ENCODE measurements at regions not wholly inside any gene's neighbourhood (a gene's known extent, or its start where the extent isn't known, plus 50 kb on each side); places are given as distances from the start of the nearest gene placed in this dataset.

DNA sequence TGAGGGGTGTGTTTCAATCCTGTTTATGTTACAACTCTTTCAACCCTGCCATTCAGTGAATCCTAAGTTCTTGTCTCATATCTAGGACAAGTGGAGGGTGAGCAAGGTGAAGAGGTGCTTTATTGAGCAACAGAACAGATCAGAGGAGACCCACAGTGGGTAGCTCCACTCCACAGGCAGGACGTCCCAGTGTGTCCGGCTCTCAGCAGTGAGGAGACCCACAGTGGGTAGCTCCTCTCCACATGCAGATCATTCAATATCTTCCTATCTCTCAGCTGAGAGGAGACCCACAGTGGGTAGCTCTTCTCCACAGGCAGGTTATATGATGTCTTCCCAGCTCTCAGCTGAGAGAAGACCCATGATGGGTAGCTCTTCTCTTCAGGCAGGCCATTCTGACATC is 556.7 kb downstream of the SI start:
- H3K27me3 ChIP-seq (replicated peaks; ENCODE audit: insufficient read depth, low read depth, low read length, poor library complexity): no peaks in the 10 kb centered on the region
- TF ChIP-seq, protein P1, sequence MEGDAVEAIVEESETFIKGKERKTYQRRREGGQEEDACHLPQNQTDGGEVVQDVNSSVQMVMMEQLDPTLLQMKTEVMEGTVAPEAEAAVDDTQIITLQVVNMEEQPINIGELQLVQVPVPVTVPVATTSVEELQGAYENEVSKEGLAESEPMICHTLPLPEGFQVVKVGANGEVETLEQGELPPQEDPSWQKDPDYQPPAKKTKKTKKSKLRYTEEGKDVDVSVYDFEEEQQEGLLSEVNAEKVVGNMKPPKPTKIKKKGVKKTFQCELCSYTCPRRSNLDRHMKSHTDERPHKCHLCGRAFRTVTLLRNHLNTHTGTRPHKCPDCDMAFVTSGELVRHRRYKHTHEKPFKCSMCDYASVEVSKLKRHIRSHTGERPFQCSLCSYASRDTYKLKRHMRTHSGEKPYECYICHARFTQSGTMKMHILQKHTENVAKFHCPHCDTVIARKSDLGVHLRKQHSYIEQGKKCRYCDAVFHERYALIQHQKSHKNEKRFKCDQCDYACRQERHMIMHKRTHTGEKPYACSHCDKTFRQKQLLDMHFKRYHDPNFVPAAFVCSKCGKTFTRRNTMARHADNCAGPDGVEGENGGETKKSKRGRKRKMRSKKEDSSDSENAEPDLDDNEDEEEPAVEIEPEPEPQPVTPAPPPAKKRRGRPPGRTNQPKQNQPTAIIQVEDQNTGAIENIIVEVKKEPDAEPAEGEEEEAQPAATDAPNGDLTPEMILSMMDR (conservative IDR thresholded peaks at IDR 0.05; ENCODE audit: low read depth, low read length): no peak
- TF ChIP-seq EZH2 (IDR thresholded peaks at IDR 0.05; ENCODE audit: borderline replicate concordance, low read depth, low read length, poor library complexity, severe bottlenecking): no peak
- H3K4me1 ChIP-seq (ENCODE audit: insufficient read depth, low read length, poor library complexity, severe bottlenecking): no peaks in the 10 kb centered on the region
- no TSS peak for BruUV-seq (replicated peaks)
- DNase-seq (ENCODE audit: low spot score): no peak
- no peaks in the 10 kb centered on the region for H3K36me3 ChIP-seq (ENCODE audit: insufficient read depth, low read length, poor library complexity, severe bottlenecking)
- H3K27ac ChIP-seq (ENCODE audit: low read depth, low read length, poor library complexity, severe bottlenecking): no peak overlapping the region
- H3K9me3 ChIP-seq (ENCODE audit: low read depth, low read length, poor library complexity, severe bottlenecking): no peaks in the 10 kb centered on the region
- intact Hi-C loops (cut with micrococcal nuclease; ENCODE audit: unreplicated experiment): no loop called here
- POLR2A ChIA-PET (ENCODE audit: low non-redundant PET): no interaction called here
- CTCF ChIA-PET: no interaction called here
- H3K4me3 ChIP-seq (ENCODE audit: low read depth, low read length, poor library complexity, severe bottlenecking): no peak overlapping the region

- intact Hi-C loops (cut with micrococcal nuclease; ENCODE audit: unreplicated experiment): no loop called here
These were observed 557.2 kb downstream of the SI start for GRCh38 chr3:164521139-164521538.

GRCh38 chr3:164515256-164515655 is 563.0 kb downstream of the SI start:
- Histone ChIP-seq H3K4me3 (ENCODE audit: low read depth, low read length, poor library complexity, severe bottlenecking) (no peak overlapping the region), H3K27ac (ENCODE audit: low read depth, low read length, poor library complexity, severe bottlenecking) (no peak overlapping the region), H3K9me3 (ENCODE audit: low read depth, low read length, poor library complexity, severe bottlenecking) (no peaks in the 10 kb centered on the region), H3K36me3 (ENCODE audit: insufficient read depth, low read length, poor library complexity, severe bottlenecking) (no peaks in the 10 kb centered on the region), H3K4me1 (ENCODE audit: insufficient read depth, low read length, poor library complexity, severe bottlenecking) (no peaks in the 10 kb centered on the region), H3K27me3 (replicated peaks; ENCODE audit: insufficient read depth, low read depth, low read length, poor library complexity) (no peaks in the 10 kb centered on the region)
- ChIA-PET CTCF (no interaction called here), POLR2A (ENCODE audit: low non-redundant PET) (no interaction called here)
- no peak for DNase-seq (ENCODE audit: low spot score)
- intact Hi-C loops (cut with micrococcal nuclease; ENCODE audit: unreplicated experiment): no loop called here
- no TSS peak for BruUV-seq (replicated peaks)
- no peak for TF ChIP-seq EZH2 (IDR thresholded peaks at IDR 0.05; ENCODE audit: borderline replicate concordance, low read depth, low read length, poor library complexity, severe bottlenecking)
- TF ChIP-seq, protein P1 (conservative IDR thresholded peaks at IDR 0.05; ENCODE audit: low read depth, low read length): no peak

More at GRCh38 chr3:164521139-164521538, 557.2 kb downstream of the SI start:
- H3K4me1 ChIP-seq (ENCODE audit: insufficient read depth, low read length, poor library complexity, severe bottlenecking): no peaks in the 10 kb centered on the region
- no peak overlapping the region for H3K4me3 ChIP-seq (ENCODE audit: low read depth, low read length, poor library complexity, severe bottlenecking)
- ChIA-PET POLR2A (ENCODE audit: low non-redundant PET) (no interaction called here), CTCF (no interaction called here)
- H3K27ac ChIP-seq (ENCODE audit: low read depth, low read length, poor library complexity, severe bottlenecking): no peak overlapping the region
- TF ChIP-seq EZH2 (IDR thresholded peaks at IDR 0.05; ENCODE audit: borderline replicate concordance, low read depth, low read length, poor library complexity, severe bottlenecking): no peak
- TF ChIP-seq, protein P1 (conservative IDR thresholded peaks at IDR 0.05; ENCODE audit: low read depth, low read length): no peak
- DNase-seq (ENCODE audit: low spot score): no peak
- no peaks in the 10 kb centered on the region for H3K36me3 ChIP-seq (ENCODE audit: insufficient read depth, low read length, poor library complexity, severe bottlenecking)
- no peaks in the 10 kb centered on the region for H3K27me3 ChIP-seq (replicated peaks; ENCODE audit: insufficient read depth, low read depth, low read length, poor library complexity)
- no TSS peak for BruUV-seq (replicated peaks)
- H3K9me3 ChIP-seq (ENCODE audit: low read depth, low read length, poor library complexity, severe bottlenecking): no peaks in the 10 kb centered on the region

All from A673 (cell line).